ENCODE measurements at regions not wholly inside any gene's neighbourhood (a gene's known extent, or its start where the extent isn't known, plus 50 kb on each side); places are given as distances from the start of the nearest gene placed in this dataset.

DNA sequence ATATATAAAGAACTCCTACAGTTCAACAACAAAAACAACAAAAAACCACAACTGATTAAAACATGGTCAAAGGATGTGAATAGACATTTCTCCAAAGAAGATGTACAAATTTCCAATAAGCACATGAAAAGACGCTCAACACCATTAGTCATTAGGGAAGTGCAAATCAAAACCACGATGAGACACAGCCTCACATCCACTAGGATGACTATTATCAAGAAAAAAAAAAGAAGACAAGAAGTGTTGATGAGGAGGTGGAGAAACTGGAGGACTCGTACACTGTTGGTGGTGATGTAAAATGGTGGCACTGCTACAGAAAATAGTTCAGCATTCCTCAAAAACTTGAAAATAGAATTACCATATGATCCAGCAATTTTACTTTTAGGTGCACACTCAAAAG lies 61.0 kb upstream of the SOX1 start:
- no peak for DNase-seq

DNA sequence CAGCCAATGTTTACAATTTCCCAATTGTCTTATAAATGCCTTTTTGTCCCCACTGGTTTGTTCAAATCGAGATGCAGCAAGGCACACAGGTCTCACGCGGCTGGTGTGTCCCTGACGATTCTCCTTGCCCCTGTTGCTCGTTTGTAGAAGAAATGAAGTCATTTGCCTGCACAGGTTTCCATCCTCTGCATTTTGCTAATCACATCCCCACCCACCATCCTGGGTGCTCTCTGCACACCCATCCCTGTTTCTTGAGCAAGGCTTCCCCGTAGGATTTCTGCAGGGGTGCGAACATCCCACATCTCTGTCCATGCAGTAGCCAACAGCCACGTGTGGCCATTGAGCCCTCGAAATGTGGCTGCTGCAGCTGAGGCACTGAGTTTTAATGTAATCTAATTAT lies 59.8 kb upstream of the SOX1 start:
- DNase-seq = no peak

DNA sequence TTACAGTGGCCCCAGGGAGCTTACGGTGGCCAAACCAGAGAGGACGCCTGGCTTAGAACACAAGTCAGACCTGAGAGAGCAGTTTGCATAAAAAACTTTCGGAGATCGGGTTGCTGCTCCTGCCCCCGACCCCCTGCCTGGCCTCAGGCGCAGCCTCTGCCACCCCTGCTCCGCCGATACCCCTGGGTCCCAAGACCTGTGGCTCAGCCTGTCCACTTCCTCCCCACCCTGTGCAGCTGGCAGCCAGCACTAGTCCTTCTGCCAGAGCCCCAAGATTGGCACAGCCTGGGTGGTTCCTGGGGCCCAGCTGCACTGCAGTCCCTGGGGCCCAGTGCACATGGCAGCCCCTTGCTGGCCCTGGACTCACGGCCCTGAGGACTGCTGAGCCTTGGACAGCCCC lies 56.2 kb upstream of the SOX1 start:
- DNase-seq = no peak

DNA sequence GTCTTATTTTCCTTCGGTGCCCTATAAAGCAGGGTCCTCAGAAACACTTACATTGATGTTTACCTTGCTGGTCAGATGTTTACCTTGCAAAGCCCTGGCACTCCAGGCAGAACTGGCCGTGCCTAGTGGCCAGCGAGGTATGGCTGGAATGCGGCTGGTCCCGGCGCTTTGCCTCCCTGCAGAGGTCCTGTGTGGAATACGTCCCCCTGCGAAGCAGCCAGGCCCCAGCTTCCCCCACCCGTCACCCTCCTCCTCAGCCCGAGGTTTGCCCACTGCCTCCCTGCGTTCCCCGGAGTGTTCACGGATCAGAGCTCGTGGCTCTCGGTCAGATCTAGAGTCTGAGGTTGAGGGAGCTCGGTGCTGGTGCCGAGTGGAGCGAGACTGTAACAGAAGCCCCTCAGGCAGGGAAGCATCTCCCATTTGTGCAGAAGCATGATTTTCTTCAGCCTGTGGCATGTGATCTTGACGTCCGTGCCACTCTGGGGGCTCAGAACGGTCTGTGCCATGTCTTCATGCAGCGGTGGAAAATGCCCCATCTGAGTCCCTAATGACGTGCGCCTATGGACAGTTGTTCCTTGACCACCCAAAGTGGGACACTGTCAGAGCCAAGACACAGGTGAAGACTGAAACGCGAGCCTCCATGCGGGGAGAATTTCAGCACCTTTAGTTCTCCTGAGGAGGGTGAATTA lies 54.8 kb upstream of the SOX1 start:
- DNase-seq = peak; percentile 65

DNA sequence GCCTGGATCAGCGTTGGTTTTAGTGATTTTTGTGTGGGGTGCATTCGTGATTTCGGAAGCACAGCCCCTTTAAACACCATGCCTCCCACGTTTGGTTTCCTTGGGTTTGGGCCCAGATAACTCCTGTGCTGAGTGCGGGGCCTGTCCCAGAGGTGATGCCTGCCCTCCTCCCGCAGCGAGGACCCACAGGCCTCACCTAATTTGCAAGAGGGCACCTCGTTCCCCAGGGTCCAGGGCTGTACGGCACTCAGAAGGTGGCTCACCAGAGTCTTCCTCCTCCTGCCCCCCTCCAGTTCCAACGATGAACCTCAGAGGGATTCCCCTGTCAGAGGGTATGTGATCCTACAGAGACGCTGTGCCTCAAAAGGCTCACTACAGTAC lies 54.3 kb upstream of the SOX1 start:
- no peak for DNase-seq

DNA sequence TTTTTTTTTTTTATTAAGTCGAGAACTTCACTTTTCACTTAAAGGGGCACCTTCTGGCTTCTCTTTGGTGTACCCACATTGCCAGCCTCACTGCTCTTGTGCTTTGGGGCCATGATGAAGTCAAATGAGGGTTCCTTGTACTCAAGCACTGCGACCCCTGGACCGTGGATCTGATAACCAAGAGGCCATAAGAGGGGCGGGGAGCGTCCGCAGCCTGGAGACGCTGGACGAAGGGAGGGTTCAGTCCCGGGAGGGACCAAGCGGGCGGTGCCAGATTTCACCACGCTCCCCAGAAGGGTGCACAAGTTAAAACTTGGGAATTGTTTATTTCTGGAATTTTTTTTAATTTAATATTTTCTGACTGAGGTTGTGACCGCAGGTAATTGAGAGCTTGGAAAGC lies 53.3 kb upstream of the SOX1 start:
- DNase-seq = no peak

DNA sequence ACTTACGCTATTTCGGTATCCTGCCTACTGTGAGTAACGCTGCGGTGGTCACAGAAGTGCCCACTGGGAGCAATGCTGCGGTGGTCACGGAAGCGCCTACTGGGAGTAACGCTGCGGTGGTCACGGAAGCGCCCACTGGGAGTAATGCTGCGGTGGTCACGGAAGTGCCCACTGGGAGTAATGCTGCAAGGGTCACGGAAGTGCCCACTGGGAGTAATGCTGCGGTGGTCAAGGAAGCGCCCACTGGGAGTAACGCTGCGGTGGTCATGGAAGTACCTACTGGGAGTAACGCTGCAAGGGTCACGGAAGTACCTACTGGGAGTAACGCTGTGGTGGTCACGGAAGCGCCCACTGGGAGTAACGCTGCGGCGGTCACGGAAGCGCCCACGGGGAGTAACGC lies 52.1 kb upstream of the SOX1 start:
- no peak for DNase-seq
